ELF-1 (cell line): ENCODE measurements at regions not wholly inside any gene's neighbourhood (a gene's known extent, or its start where the extent isn't known, plus 50 kb on each side); places are given as distances from the start of the nearest gene placed in this dataset.

Source experiments
- DNase-seq: peaks from one replicate; pipeline ENCODE4 v3.0.0-alpha.2; 2016; ENCODE audit warnings: low read depth, low spot score

- no peak for DNase-seq
These were observed 700.6 kb upstream of the ARRDC4 start for GRCh38 chr15:97259943-97260342.

GRCh38 chr15:97301166-97301565 is 659.3 kb upstream of the ARRDC4 start:
- peak; percentile 5 for DNase-seq

- peak; percentile 28 for DNase-seq
These were observed 644.1 kb upstream of the ARRDC4 start for GRCh38 chr15:97316362-97316761.

- DNase-seq, result no peak
These were observed 643.3 kb upstream of the ARRDC4 start for GRCh38 chr15:97317163-97317562.

- DNase-seq, result no peak
These were observed 641.2 kb upstream of the ARRDC4 start for GRCh38 chr15:97319291-97319690.

- DNase-seq, result no peak
These were observed 614.3 kb upstream of the ARRDC4 start for GRCh38 chr15:97346221-97346620.

- DNase-seq, result no peak
These were observed 609.7 kb upstream of the ARRDC4 start for GRCh38 chr15:97350813-97351212.

GRCh38 chr15:97383516-97383915 is 577.0 kb upstream of the ARRDC4 start:
- DNase-seq, result no peak

- DNase-seq, result no peak
These were observed 573.6 kb upstream of the ARRDC4 start for GRCh38 chr15:97386940-97387339.

GRCh38 chr15:97401195-97401594 is 559.3 kb upstream of the ARRDC4 start:
- no peak for DNase-seq

GRCh38 chr15:97401970-97402369 is 558.5 kb upstream of the ARRDC4 start:
- no peak for DNase-seq

GRCh38 chr15:97406841-97407240 is 553.7 kb upstream of the ARRDC4 start:
- DNase-seq, result no peak

- DNase-seq, result no peak
These were observed 549.5 kb upstream of the ARRDC4 start for GRCh38 chr15:97410897-97411575.

- no peak for DNase-seq
These were observed 540.4 kb upstream of the ARRDC4 start for GRCh38 chr15:97420130-97420529.

GRCh38 chr15:97425596-97425995 is 534.9 kb upstream of the ARRDC4 start:
- DNase-seq, result no peak

GRCh38 chr15:97443101-97443500 is 517.4 kb upstream of the ARRDC4 start:
- DNase-seq, result no peak

- peak; percentile 4 for DNase-seq
These were observed 514.4 kb upstream of the ARRDC4 start for GRCh38 chr15:97446138-97446537.

- no peak for DNase-seq
These were observed 503.8 kb upstream of the ARRDC4 start for GRCh38 chr15:97456521-97457202.

GRCh38 chr15:97457203-97457847 is 503.2 kb upstream of the ARRDC4 start:
- no peak for DNase-seq

- DNase-seq, result no peak
These were observed 500.7 kb upstream of the ARRDC4 start for GRCh38 chr15:97459771-97460170.

- no peak for DNase-seq
These were observed 499.3 kb upstream of the ARRDC4 start for GRCh38 chr15:97461226-97461625.

- no peak for DNase-seq
These were observed 496.8 kb upstream of the ARRDC4 start for GRCh38 chr15:97463696-97464095.

GRCh38 chr15:97470417-97470816 is 490.1 kb upstream of the ARRDC4 start:
- DNase-seq, result no peak
